Natural killer cell (primary cell): ENCODE measurements at regions not wholly inside any gene's neighbourhood (a gene's known extent, or its start where the extent isn't known, plus 50 kb on each side); places are given as distances from the start of the nearest gene placed in this dataset.
A peak's percentile ranks its signal among the peaks of the same experiment; 100 is the strongest.

Experiments used
- ATAC-seq, 3 donors: fragments of 150-1000 bp in 2 of 3; fragments of 200-7000 bp in 1 of 3; cut with Tn5 transposase; 1 replicate in 1 of 3; 2 replicates in 2 of 3; pipeline ENCODE4 v1.10.0; 2021; ENCODE audit warnings: mild to moderate bottlenecking in 2 of 3, moderate library complexity in 2 of 3
- DNase-seq, 2 donors: peaks; one replicate each; pipeline versions ENCODE4 v3.0.0 to v3.0.0-alpha.2; 2013 to 2021; ENCODE audit warnings: mixed read lengths in 1 of 2
- H3K27ac ChIP-seq: one replicate; pipeline ENCODE4 v1.5.1; 2013; ENCODE audit warnings: mild to moderate bottlenecking, low read length
- H3K27me3 ChIP-seq: one replicate; pipeline ENCODE4 v1.6.1; 2013; ENCODE audit warnings: low read length; ENCODE audit not compliant: control insufficient read depth, insufficient read depth
- H3K36me3 ChIP-seq: one replicate; pipeline ENCODE4 v1.6.1; 2013; ENCODE audit warnings: low read length; ENCODE audit not compliant: control insufficient read depth, insufficient read depth
- H3K4me1 ChIP-seq: one replicate; pipeline ENCODE4 v1.6.1; 2013; ENCODE audit warnings: low read length; ENCODE audit not compliant: control insufficient read depth, insufficient read depth
- H3K4me3 ChIP-seq: one replicate; pipeline ENCODE4 v1.5.1; 2013; ENCODE audit warnings: low read length
- H3K9me3 ChIP-seq: one replicate; pipeline ENCODE4 v1.6.1; 2013; ENCODE audit warnings: low read length; ENCODE audit not compliant: control insufficient read depth, insufficient read depth
- H3K27ac Mint-ChIP-seq, 2 donors: one replicate each; pipeline ENCODE4 v1.8.0; 2022; ENCODE audit warnings: mild to moderate bottlenecking in 2 of 2, mixed read lengths in 2 of 2, moderate library complexity in 1 of 2
- H3K27me3 Mint-ChIP-seq, 2 donors: one replicate each; pipeline ENCODE4 v1.8.0; 2022; ENCODE audit warnings: low read depth in 2 of 2, mixed read lengths in 2 of 2
- H3K36me3 Mint-ChIP-seq: one replicate; pipeline ENCODE4 v1.8.0; 2022; ENCODE audit warnings: mixed read lengths
- H3K4me1 Mint-ChIP-seq, 2 donors: one replicate each; pipeline ENCODE4 v1.8.0; 2022; ENCODE audit warnings: mixed read lengths in 2 of 2
- H3K4me3 Mint-ChIP-seq: one replicate; pipeline ENCODE4 v1.8.0; 2022; ENCODE audit warnings: mild to moderate bottlenecking, moderate library complexity, mixed read lengths
- H3K9me3 Mint-ChIP-seq, 2 donors: one replicate each; pipeline ENCODE4 v1.8.0; 2022; ENCODE audit warnings: mixed read lengths in 2 of 2
- WGBS: methylation state at CpG from one replicate; pipeline ENCODE4 v1.1.7; 2013; ENCODE audit warnings: missing lambda C conversion rate; ENCODE audit not compliant: insufficient coverage; 5-methylcytosine and 5-hydroxymethylcytosine counted together
- intact Hi-C: fragments of 100-400 bp; cut with micrococcal nuclease; formaldehyde crosslinking; loops from one replicate; pipeline ENCODE4 v1.14.2; 2022
- TF ChIP-seq, protein P1 (sequence below): fragments of 200-600 bp; IDR thresholded peaks from one replicate; pipeline ENCODE4 v1.8.0; 2022; ENCODE audit warnings: antibody characterized with exemption

DNA sequence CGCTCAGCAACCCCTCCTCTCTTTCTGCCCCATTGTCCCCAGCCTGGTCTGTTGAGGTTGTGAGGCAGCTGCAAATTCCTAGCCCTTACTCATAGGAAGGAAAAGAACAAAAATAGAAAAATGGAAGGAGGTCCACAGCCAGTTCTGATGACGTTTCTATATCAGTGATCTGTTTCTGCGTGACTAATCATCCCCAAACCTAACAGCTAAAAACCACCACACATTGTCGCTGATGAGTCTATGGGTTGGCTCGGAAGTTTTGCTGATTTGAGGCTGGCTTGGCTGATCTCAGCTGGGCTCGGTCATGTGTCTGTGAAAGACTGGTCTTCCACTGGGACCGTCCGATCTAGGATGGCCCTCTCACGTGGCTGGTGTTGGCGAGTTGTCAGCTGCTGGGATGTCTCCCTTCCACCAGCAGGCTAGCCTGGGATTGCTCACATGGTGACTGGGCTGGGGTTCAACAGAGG, 200.6 kb upstream of the ZNF618 start:
- no peak overlapping the region for H3K4me3 Mint-ChIP-seq
- H3K4me1 ChIP-seq, result peaks cover 4% of the 10 kb centered on the region
- H3K27me3 Mint-ChIP-seq, result peaks cover 9 to 13% of the 10 kb centered on the region in 2 donors
- H3K4me1 Mint-ChIP-seq, result peaks cover 0 to 10% of the 10 kb centered on the region in 2 donors
- H3K27ac Mint-ChIP-seq, result no peak overlapping the region
- DNase-seq (no peak), ATAC-seq (peak in 1 of 3 donors; percentile 64)
- no peak overlapping the region for H3K27ac ChIP-seq
- no peak overlapping the region for H3K4me3 ChIP-seq
- no peaks in the 10 kb centered on the region for H3K9me3 ChIP-seq
- intact Hi-C loops, result no loop called here
- 76% methylated on average over 8 of the region's 10 CpGs for WGBS
- H3K27me3 ChIP-seq, result no peaks in the 10 kb centered on the region
- TF ChIP-seq, protein P1, sequence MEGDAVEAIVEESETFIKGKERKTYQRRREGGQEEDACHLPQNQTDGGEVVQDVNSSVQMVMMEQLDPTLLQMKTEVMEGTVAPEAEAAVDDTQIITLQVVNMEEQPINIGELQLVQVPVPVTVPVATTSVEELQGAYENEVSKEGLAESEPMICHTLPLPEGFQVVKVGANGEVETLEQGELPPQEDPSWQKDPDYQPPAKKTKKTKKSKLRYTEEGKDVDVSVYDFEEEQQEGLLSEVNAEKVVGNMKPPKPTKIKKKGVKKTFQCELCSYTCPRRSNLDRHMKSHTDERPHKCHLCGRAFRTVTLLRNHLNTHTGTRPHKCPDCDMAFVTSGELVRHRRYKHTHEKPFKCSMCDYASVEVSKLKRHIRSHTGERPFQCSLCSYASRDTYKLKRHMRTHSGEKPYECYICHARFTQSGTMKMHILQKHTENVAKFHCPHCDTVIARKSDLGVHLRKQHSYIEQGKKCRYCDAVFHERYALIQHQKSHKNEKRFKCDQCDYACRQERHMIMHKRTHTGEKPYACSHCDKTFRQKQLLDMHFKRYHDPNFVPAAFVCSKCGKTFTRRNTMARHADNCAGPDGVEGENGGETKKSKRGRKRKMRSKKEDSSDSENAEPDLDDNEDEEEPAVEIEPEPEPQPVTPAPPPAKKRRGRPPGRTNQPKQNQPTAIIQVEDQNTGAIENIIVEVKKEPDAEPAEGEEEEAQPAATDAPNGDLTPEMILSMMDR, result no peak
- H3K9me3 Mint-ChIP-seq, result no peaks in the 10 kb centered on the region
- no peaks in the 10 kb centered on the region for H3K36me3 Mint-ChIP-seq
- H3K36me3 ChIP-seq, result no peaks in the 10 kb centered on the region

DNA sequence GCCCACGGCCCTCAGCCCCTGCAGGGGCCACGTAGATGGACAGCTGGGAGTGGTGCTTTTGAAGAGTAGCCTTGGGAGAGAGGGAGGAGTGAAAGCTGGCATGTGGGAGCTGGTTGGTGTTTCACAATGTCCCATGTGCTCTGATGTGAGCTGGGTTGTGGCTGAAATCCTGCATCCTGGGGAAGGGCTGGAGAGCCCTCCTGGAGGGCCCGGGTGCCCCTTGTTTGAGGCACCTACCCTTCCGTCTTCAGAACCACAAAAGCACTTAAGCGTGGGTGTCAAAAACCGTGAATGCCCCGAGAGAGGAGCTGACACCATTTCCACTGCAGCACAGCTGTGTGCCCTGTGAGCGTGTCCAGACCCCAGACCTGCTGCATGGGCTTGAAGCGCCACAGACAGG, 199.1 kb upstream of the ZNF618 start:
- intact Hi-C loops, result no loop called here
- 21% methylated on average over 9 of the region's 9 CpGs for WGBS
- Histone ChIP-seq H3K4me3 (no peak overlapping the region), H3K4me1 (peaks cover 4% of the 10 kb centered on the region), H3K27me3 (no peaks in the 10 kb centered on the region), H3K9me3 (no peaks in the 10 kb centered on the region), H3K36me3 (no peaks in the 10 kb centered on the region), H3K27ac (no peak overlapping the region)
- H3K4me1 Mint-ChIP-seq, result peaks cover 3 to 12% of the 10 kb centered on the region in 2 donors
- ATAC-seq (no peak), DNase-seq (no peak)
- H3K36me3 Mint-ChIP-seq, result no peaks in the 10 kb centered on the region
- H3K27ac Mint-ChIP-seq, result no peak overlapping the region
- H3K9me3 Mint-ChIP-seq, result no peaks in the 10 kb centered on the region
- TF ChIP-seq, protein P1, result no peak
- peaks cover 15 to 23% of the 10 kb centered on the region in 2 donors for H3K27me3 Mint-ChIP-seq
- H3K4me3 Mint-ChIP-seq, result no peak overlapping the region

DNA sequence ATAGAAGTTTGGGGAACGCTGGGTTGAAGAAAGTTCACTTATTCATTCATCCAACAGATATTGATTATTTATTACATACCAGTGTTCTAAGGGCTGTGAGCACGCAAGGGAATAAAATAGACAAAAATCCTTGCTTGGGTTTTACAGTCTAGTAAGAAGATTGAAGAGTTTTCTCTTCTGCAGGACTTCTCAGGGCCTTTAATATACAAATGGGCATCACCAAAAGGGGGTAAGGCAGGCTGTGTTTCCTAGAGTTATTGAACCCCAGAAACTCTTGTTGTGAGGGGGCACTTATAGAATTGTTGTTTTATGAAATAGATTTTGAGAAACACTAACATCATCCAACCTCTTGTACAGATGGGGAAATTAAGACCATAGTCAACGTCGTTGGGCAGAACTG, 198.5 kb upstream of the ZNF618 start:
- no peak for DNase-seq
- H3K4me1 Mint-ChIP-seq, result peaks cover 8 to 17% of the 10 kb centered on the region in 2 donors
- H3K4me3 ChIP-seq, result no peak overlapping the region

More for the DNA sequence above, 198.5 kb upstream of the ZNF618 start:
- WGBS, result 82% methylated on average over 3 of the region's 4 CpGs
- TF ChIP-seq, protein P1, result no peak
- no peak for ATAC-seq
- no peaks in the 10 kb centered on the region for H3K36me3 Mint-ChIP-seq
- no peak overlapping the region for H3K27ac Mint-ChIP-seq
- peaks cover 15 to 23% of the 10 kb centered on the region in 2 donors for H3K27me3 Mint-ChIP-seq
- Histone ChIP-seq H3K27me3 (no peaks in the 10 kb centered on the region), H3K36me3 (no peaks in the 10 kb centered on the region), H3K27ac (no peak overlapping the region), H3K4me1 (peaks cover 8% of the 10 kb centered on the region), H3K9me3 (no peaks in the 10 kb centered on the region)
- intact Hi-C loops, result no loop called here
- no peak overlapping the region for H3K4me3 Mint-ChIP-seq
- no peaks in the 10 kb centered on the region for H3K9me3 Mint-ChIP-seq
